ENCODE measurements at regions not wholly inside any gene's neighbourhood (a gene's known extent, or its start where the extent isn't known, plus 50 kb on each side); places are given as distances from the start of the nearest gene placed in this dataset.

- ATAC-seq (no peak), DNase-seq (no peak)
- no peak overlapping the region for H3K4me3 ChIP-seq
- H3K9me3 ChIP-seq: no peaks in the 10 kb centered on the region
- no peak for TF ChIP-seq CTCF (IDR thresholded peaks at IDR 0.05)
- no peaks in the 10 kb centered on the region for H3K36me3 ChIP-seq (ENCODE audit: low read depth)
- intact Hi-C loops (cut with DNase I, micrococcal nuclease): no loop called here
- H3K4me1 ChIP-seq (ENCODE audit: low read depth): no peaks in the 10 kb centered on the region
Observed at GRCh38 chr3:17936736-17937480, 194.5 kb upstream of the TBC1D5 start.

GRCh38 chr3:17935222-17935621, 192.8 kb upstream of the TBC1D5 start:
- no peak for DNase-seq
- Histone ChIP-seq H3K36me3 (ENCODE audit: low read depth) (no peaks in the 10 kb centered on the region), H3K9me3 (no peaks in the 10 kb centered on the region), H3K4me3 (no peak overlapping the region), H3K4me1 (ENCODE audit: low read depth) (no peaks in the 10 kb centered on the region)
- intact Hi-C loops (cut with DNase I, micrococcal nuclease): no loop called here
- TF ChIP-seq CTCF (IDR thresholded peaks at IDR 0.05): no peak
- no peak for ATAC-seq

- H3K4me1 ChIP-seq (ENCODE audit: low read depth): peaks cover 8% of the 10 kb centered on the region
- H3K9me3 ChIP-seq: no peaks in the 10 kb centered on the region
- intact Hi-C loops (cut with DNase I, micrococcal nuclease): no loop called here
- H3K36me3 ChIP-seq (ENCODE audit: low read depth): no peaks in the 10 kb centered on the region
- TF ChIP-seq CTCF (IDR thresholded peaks at IDR 0.05): no peak
- no peak for DNase-seq
- ATAC-seq: no peak
- no peak overlapping the region for H3K4me3 ChIP-seq
Observed at GRCh38 chr3:17932136-17932771, 189.8 kb upstream of the TBC1D5 start.

- Histone ChIP-seq H3K4me1 (ENCODE audit: low read depth) (peaks cover 8% of the 10 kb centered on the region), H3K36me3 (ENCODE audit: low read depth) (no peaks in the 10 kb centered on the region), H3K4me3 (no peak overlapping the region), H3K9me3 (no peaks in the 10 kb centered on the region)
- intact Hi-C loops (cut with DNase I, micrococcal nuclease): no loop called here
- TF ChIP-seq CTCF (IDR thresholded peaks at IDR 0.05): no peak
- ATAC-seq: no peak
- no peak for DNase-seq
Observed at GRCh38 chr3:17931131-17931530, 188.7 kb upstream of the TBC1D5 start.

GRCh38 chr3:17928502-17929145, 186.2 kb upstream of the TBC1D5 start:
- TF ChIP-seq CTCF (IDR thresholded peaks at IDR 0.05): no peak
- intact Hi-C loops (cut with DNase I, micrococcal nuclease): no loop called here
- no peaks in the 10 kb centered on the region for H3K9me3 ChIP-seq
- no peak for DNase-seq
- no peaks in the 10 kb centered on the region for H3K36me3 ChIP-seq (ENCODE audit: low read depth)
- H3K4me1 ChIP-seq (ENCODE audit: low read depth): peaks cover 8% of the 10 kb centered on the region
- no peak overlapping the region for H3K4me3 ChIP-seq
- peak; percentile 72 for ATAC-seq

All from mucosa of descending colon (tissue), 3 donors.